Rectal smooth muscle tissue (tissue), 1 donor: ENCODE measurements at regions not wholly inside any gene's neighbourhood (a gene's known extent, or its start where the extent isn't known, plus 50 kb on each side); places are given as distances from the start of the nearest gene placed in this dataset.
"Not testable (repeated sequence)": the region's sequence is repeated elsewhere in the genome, so short reads cannot be mapped to it uniquely, and the experiment has no call there.

ENCODE experiments used
- H3K27ac ChIP-seq: one replicate; pipeline ENCODE4 v1.7.0; 2013; ENCODE audit warnings: low read depth, low read length, inconsistent platforms
- H3K27me3 ChIP-seq: one replicate; pipeline ENCODE4 v1.7.0; 2013; ENCODE audit warnings: low read length; ENCODE audit not compliant: control insufficient read depth, insufficient read depth
- H3K36me3 ChIP-seq: one replicate; pipeline ENCODE4 v1.7.0; 2013; ENCODE audit warnings: low read length; ENCODE audit not compliant: control insufficient read depth, insufficient read depth
- H3K4me1 ChIP-seq: one replicate; pipeline ENCODE4 v1.7.0; 2013; ENCODE audit warnings: low read length; ENCODE audit not compliant: control insufficient read depth, insufficient read depth
- H3K4me3 ChIP-seq: one replicate; pipeline ENCODE4 v1.7.0; 2013; ENCODE audit warnings: low read length
- H3K9ac ChIP-seq: one replicate; pipeline ENCODE4 v1.7.0; 2013; ENCODE audit warnings: low read length

DNA sequence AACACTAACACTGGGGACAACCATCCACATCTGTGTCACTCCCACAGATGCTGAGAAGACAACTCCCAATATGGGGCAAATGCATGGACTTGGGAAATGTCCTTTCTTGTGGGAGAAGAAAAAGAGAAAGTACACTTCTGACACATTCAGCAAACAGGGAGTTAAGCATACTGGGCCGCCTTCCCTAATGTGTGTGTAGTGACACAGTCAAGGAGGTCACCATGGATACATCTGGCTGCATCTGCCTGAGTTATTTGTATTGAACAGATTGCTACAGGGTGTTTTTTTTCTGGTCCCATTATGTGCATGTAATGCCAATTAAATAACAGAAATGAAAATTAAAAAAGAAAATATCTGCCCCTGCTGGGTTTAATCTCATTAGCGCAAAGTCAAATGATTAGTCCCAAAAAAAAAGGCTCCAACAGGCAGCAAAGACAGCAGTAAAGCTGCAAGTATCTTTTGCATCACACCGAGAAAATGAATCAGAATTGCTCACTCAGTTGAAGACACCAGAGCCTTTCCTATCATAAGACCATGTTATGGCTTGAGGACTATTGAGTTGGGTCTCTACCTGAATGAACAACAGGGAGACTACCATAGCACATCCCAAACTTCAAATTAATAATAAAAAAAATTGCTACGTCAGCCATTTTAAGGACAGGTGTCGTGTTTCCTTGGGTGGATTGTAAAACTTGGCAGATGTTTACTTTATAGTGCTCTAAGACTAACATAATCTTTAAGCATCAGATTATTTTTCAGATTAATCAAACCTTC lies 395.9 kb downstream of the DTWD2 start:
- H3K27ac ChIP-seq: no peak overlapping the region
- H3K27me3 ChIP-seq: no peaks in the 10 kb centered on the region
- H3K4me1 ChIP-seq: no peaks in the 10 kb centered on the region
- H3K36me3 ChIP-seq: no peaks in the 10 kb centered on the region
- no peak overlapping the region for H3K4me3 ChIP-seq
- H3K9ac ChIP-seq: no peak overlapping the region

DNA sequence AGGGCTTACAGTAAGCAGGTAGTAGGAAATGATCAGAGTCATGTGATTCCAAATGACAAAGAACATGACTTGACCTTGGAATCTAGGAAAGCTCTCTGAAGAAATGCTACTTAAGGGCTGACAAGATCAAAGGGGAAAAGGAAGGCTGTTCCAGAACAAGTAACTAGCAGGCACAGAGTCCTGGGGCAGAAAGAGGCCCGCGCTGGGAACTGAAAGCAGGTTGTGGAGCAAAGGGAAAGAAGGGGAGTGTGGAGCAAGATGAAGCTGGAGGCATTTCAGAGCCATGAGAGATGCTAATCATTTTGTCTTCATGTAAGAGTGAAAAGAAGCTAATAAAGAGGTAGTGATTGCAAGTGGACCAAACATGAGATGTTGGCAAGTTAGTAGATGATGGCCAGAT lies 397.5 kb downstream of the DTWD2 start:
- Histone ChIP-seq H3K9ac (no peak overlapping the region), H3K27ac (no peak overlapping the region), H3K4me3 (no peak overlapping the region), H3K4me1 (no peaks in the 10 kb centered on the region), H3K36me3 (no peaks in the 10 kb centered on the region), H3K27me3 (no peaks in the 10 kb centered on the region)

DNA sequence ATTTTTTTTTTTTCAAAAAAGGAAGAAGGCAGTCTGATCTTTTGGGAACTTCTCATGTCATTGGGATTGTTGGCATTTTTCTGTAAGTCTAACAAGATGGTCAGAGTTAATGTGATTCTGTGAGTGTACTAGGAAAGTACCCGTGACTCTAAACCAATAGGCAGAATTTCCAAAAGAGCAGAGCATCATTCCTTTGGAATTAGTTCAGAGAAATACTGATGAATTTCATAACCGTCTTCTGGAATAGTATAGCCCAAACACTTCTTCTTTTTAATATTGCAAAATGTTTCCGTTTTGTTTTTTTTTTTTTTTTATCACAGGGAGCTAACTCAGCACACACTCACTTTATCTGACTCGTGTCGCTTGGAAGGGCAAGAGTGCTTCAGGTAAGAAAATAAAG lies 407.4 kb downstream of the DTWD2 start:
- no peaks in the 10 kb centered on the region for H3K27me3 ChIP-seq
- H3K27ac ChIP-seq: no peak overlapping the region
- no peaks in the 10 kb centered on the region for H3K4me1 ChIP-seq
- H3K9ac ChIP-seq: no peak overlapping the region
- H3K4me3 ChIP-seq: no peak overlapping the region
- H3K36me3 ChIP-seq: no peaks in the 10 kb centered on the region

DNA sequence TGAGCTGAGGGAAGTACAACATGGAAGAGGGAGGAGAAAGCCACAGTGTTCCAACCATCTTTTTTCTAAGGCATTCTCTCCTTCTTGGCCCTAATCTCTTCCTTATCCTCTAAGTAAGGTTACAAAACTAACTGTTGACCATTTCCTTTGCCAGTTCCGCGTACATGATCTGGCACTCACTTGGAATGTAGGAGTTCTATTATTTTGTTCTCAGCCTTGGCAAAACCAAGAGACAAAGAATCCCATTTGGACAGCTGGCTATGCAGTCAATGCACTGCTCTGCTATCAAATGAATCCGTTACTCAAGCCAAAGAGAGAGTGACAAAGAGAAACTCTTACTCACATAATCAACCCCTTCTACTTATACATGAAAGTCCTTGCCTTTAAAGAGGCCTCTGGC lies 410.3 kb downstream of the DTWD2 start:
- Histone ChIP-seq H3K36me3 (no peaks in the 10 kb centered on the region), H3K9ac (no peak overlapping the region), H3K27me3 (no peaks in the 10 kb centered on the region), H3K4me1 (no peaks in the 10 kb centered on the region), H3K27ac (no peak overlapping the region), H3K4me3 (no peak overlapping the region)

DNA sequence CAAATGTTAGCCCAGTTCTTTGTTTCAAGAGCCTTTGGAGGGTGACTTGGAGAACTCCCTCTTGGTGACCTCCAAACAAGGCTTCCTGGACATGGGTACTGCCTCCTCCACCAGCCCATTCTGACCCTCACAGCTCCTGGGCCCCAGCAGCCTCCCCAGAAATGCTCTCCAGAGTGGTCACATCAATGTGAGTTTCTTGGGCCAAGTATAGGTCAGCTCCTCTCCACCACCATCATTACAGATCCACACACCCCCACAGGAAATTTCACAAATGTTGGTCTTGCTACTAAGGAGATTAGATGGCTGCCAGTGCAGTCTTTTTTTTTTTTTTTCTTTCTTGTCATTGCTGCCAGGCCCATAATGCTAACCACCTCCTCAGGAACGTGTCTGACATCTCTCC lies 410.7 kb downstream of the DTWD2 start:
- H3K27ac ChIP-seq: no peak overlapping the region
- no peak overlapping the region for H3K4me3 ChIP-seq
- H3K36me3 ChIP-seq: no peaks in the 10 kb centered on the region
- no peak overlapping the region for H3K9ac ChIP-seq
- H3K4me1 ChIP-seq: no peaks in the 10 kb centered on the region
- H3K27me3 ChIP-seq: no peaks in the 10 kb centered on the region

DNA sequence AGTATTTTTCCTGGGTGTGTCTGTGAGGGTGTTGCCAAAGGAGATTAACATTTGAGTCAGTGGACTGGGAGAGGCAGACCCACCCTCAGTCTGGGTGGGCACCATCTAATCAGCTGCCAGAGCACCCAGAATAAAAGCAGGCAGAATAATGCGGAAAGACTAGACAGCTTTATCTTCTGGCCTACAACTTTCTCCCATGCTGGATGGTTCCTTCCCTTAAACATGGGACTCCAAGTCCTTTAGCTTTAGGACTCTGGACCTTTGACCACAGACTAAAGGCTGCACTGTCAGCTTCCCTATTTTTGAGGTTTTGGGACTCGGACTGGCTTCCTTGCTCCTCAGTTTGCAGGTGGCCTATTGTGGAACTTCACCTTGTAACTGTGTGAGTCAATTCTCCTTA lies 418.1 kb downstream of the DTWD2 start:
- not testable (repeated sequence) for H3K36me3 ChIP-seq

DNA sequence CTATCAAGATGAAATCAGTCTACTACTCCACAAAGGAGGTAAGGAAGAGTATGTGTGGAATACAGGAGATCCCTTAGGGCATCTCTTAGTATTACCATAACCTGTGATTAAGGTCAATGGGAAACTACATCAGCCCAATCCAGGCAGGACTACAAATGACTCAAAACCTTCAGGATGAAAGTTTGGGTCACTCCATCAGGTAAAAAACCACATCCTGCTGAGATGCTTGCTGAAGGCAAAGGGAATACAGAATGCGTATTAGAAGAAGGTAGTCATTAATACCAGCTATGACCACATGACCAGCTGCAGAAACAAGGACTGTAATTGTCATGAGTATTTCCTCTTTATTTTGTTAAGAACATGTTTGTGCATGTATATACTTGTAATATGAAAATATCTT lies 418.8 kb downstream of the DTWD2 start:
- not testable (repeated sequence) for H3K27ac ChIP-seq, H3K27me3 ChIP-seq, H3K4me3 ChIP-seq, H3K36me3 ChIP-seq, H3K9ac ChIP-seq, H3K4me1 ChIP-seq

More for the DNA sequence above, 418.1 kb downstream of the DTWD2 start:
- not testable (repeated sequence) for H3K27ac ChIP-seq, H3K4me3 ChIP-seq, H3K27me3 ChIP-seq, H3K4me1 ChIP-seq, H3K9ac ChIP-seq

DNA sequence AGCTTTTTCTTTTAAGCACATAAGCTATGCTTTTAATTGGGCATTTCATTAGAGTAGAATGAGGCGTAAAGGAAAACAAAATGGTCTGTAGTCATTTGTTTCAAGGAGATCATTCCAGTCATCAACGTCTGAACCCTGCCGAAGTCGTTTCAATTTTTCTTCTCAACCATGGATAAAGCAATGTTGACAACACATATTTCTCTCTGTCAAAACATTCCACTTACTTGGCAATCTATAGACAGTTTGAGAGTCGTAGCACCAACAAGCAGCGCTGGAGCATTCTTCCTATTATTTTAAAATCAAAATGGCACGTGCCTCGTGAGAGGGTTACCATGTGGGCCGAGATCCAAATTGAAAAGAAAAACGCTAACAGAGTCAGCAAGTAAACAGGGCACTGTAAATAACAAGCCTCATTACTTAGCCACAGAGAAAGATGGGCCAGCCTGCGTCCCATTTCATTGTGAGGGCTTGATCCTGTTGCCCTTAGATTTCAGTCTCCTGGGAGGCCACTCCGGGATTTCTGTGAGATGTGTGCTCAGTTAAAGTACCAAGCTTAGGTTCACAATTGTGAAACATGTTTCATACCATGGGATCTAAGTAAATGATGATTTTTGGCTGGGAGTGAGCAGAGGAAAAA lies 422.9 kb downstream of the DTWD2 start:
- H3K27ac ChIP-seq: no peak overlapping the region
- H3K9ac ChIP-seq: no peak overlapping the region
- no peaks in the 10 kb centered on the region for H3K4me1 ChIP-seq
- no peaks in the 10 kb centered on the region for H3K27me3 ChIP-seq
- H3K36me3 ChIP-seq: no peaks in the 10 kb centered on the region
- no peak overlapping the region for H3K4me3 ChIP-seq

DNA sequence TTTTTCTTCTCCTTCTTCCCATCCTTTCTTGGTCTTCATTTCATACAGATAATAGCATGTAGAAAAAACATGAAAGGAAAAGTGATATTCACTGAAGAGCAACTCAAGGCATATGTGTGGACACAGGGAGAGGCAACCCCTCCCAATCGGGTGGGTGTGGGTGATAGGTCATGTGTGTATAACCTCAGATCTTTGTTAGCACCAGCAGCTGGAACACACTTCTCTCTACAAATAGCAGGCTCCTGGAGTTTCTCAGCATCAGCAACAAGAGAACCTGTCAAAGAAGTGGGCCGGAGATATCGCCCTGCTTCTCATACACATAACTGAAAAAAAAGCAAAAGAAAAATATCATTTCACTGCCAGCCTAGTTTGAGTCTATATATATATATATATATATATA lies 426.4 kb downstream of the DTWD2 start:
- Histone ChIP-seq H3K4me1 (no peaks in the 10 kb centered on the region), H3K9ac (no peak overlapping the region), H3K27ac (no peak overlapping the region), H3K36me3 (no peaks in the 10 kb centered on the region), H3K4me3 (no peak overlapping the region), H3K27me3 (no peaks in the 10 kb centered on the region)

DNA sequence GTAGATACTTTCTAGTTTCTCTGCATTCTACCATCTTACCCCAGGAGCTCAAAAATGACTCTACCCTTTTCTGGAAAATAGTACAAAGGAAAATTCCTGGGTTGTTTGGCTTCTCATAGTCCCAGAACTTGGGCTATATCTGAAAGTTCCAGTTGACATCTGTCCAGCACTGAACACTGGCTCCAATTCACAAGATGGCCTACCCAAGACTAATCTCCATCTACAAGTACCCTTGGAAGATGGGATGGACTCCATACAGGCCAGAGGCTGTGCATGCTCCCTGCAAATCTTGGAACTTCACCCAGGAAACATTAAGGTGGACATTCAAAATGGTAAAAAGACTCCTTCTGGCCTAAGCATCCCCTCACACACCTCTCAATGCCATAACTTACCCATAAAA lies 427.1 kb downstream of the DTWD2 start:
- no peak overlapping the region for H3K4me3 ChIP-seq
- H3K27me3 ChIP-seq: no peaks in the 10 kb centered on the region
- no peak overlapping the region for H3K27ac ChIP-seq
- H3K9ac ChIP-seq: no peak overlapping the region
- no peaks in the 10 kb centered on the region for H3K4me1 ChIP-seq
- H3K36me3 ChIP-seq: no peaks in the 10 kb centered on the region

DNA sequence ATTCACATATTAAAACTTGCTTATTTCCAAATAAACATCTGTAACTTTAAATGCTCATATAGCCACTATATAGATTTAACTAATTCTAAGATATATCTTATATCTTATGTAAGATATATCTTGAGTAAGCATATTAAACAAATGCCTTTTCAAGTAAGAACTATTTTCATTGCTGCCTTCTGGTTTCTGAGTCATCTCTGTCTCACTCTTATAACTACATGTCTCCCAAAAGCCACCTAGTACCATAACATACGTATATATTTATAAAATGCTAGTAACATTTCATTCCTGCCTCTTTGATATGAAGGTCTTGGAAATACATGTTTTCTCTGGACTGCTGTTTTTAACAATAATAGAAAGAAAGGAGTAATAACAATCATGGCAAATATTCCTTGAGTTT lies 429.5 kb downstream of the DTWD2 start:
- H3K9ac ChIP-seq: no peak overlapping the region
- no peaks in the 10 kb centered on the region for H3K27me3 ChIP-seq
- no peak overlapping the region for H3K27ac ChIP-seq
- H3K4me1 ChIP-seq: no peaks in the 10 kb centered on the region
- no peak overlapping the region for H3K4me3 ChIP-seq
- H3K36me3 ChIP-seq: no peaks in the 10 kb centered on the region

DNA sequence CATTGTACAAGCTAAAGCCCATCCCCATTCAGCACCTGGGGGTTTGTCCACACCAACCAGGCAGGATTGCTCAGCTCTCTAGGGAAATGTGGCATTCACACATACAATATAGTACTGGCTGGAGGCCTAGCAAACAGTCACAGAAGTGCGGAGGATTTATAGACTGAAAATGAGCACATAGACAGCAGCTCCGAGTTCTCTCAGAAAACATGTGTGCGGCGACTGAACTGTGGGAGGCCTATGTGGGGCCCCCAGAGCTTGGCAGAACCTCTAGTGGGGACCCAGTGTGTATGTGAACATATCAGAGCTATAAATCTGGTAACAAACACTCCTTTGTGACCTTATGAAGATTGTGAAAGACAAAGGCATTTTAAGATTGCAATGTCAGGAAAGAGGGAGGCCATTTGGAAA lies 431.1 kb downstream of the DTWD2 start:
- H3K4me1 ChIP-seq: no peaks in the 10 kb centered on the region
- no peak overlapping the region for H3K9ac ChIP-seq
- H3K27ac ChIP-seq: no peak overlapping the region
- H3K4me3 ChIP-seq: no peak overlapping the region
- no peaks in the 10 kb centered on the region for H3K27me3 ChIP-seq
- no peaks in the 10 kb centered on the region for H3K36me3 ChIP-seq

DNA sequence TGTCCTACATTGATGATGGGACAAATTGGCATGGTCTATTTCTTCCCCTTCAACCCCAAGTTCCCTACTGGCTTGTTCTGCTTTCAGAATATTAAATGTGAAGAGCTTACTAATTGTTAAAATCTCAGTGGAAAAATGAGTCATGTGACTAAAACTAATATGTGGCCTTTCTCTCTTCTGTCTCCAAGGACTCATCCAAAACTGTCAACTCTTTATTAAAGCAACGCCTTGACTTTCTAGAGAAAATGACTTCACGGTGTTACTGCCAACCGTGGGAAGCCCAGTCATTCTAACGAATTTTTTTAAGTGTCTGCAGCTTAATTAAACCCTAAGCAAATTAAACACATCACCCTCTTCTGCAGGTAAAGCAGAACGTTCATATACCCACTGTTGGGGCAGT lies 431.6 kb downstream of the DTWD2 start:
- H3K36me3 ChIP-seq: no peaks in the 10 kb centered on the region
- no peaks in the 10 kb centered on the region for H3K27me3 ChIP-seq
- H3K9ac ChIP-seq: no peak overlapping the region
- H3K27ac ChIP-seq: no peak overlapping the region
- no peak overlapping the region for H3K4me3 ChIP-seq
- no peaks in the 10 kb centered on the region for H3K4me1 ChIP-seq
